ENCODE measurements at regions not wholly inside any gene's neighbourhood (a gene's known extent, or its start where the extent isn't known, plus 50 kb on each side); places are given as distances from the start of the nearest gene placed in this dataset.

GRCh38 chr9:91144769-91145168, 216.9 kb downstream of the AUH start:
- no peak for ATAC-seq
- no TSS peak for BruUV-seq (replicated peaks)

GRCh38 chr9:91145496-91145895, 216.2 kb downstream of the AUH start:
- TF ChIP-seq REST (IDR thresholded peaks at IDR 0.05; ENCODE audit: insufficient read depth in 1 of 2, low read depth in 2 of 2, low read length in 1 of 2) (no peak), CTCF (IDR thresholded peaks at IDR 0.05) (no peak), SIN3A (IDR thresholded peaks at IDR 0.05; ENCODE audit: borderline replicate concordance, insufficient read depth, low read depth, low read length) (no peak), POLR2AphosphoS5 (IDR thresholded peaks at IDR 0.05; ENCODE audit: low read depth, low read length) (no peak), TCF7L2 (IDR thresholded peaks at IDR 0.05; ENCODE audit: low read depth, low read length) (no peak)
- Histone ChIP-seq H3K27ac (ENCODE audit: low read length) (no peak overlapping the region), H3K27me3 (ENCODE audit: control insufficient read depth, insufficient read depth, low read length) (no peaks in the 10 kb centered on the region), H3K9me3 (ENCODE audit: control insufficient read depth, insufficient read depth, low read depth, low read length) (no peaks in the 10 kb centered on the region), H3K4me1 (ENCODE audit: control insufficient read depth, insufficient read depth, low read length) (no peaks in the 10 kb centered on the region), H3K4me3 (ENCODE audit: low read depth in 2 of 2, low read length in 2 of 2) (no peak overlapping the region), H3K36me3 (ENCODE audit: control insufficient read depth, insufficient read depth, low read length) (no peaks in the 10 kb centered on the region)
- no peak for ATAC-seq
- POLR2A ChIA-PET = interaction anchor here (0.5 kb wide), 1 partner anchor 60 kb away, joined by 3 read pairs; no protein-coding TSS in a partner anchor
- DNase-seq (ENCODE audit: low read depth, low spot score) = no peak
- in situ Hi-C loops (cut with HindIII; ENCODE audit: low pct_unique_long_range_greater_than_20kb, low sequenced_read_pairs) = no loop called here
- BruUV-seq (replicated peaks) = no TSS peak
- CTCF ChIA-PET = no interaction called here
- intact Hi-C loops (cut with micrococcal nuclease; ENCODE audit: unreplicated experiment) = no loop called here

More at GRCh38 chr9:91144769-91145168, 216.9 kb downstream of the AUH start:
- no peak overlapping the region for H3K4me3 ChIP-seq (ENCODE audit: low read depth in 2 of 2, low read length in 2 of 2)
- intact Hi-C loops (cut with micrococcal nuclease; ENCODE audit: unreplicated experiment) = no loop called here
- H3K27me3 ChIP-seq (ENCODE audit: control insufficient read depth, insufficient read depth, low read length) = no peaks in the 10 kb centered on the region
- no peak for TF ChIP-seq CTCF (IDR thresholded peaks at IDR 0.05)
- TF ChIP-seq TCF7L2 (IDR thresholded peaks at IDR 0.05; ENCODE audit: low read depth, low read length) = no peak
- no peak for TF ChIP-seq SIN3A (IDR thresholded peaks at IDR 0.05; ENCODE audit: borderline replicate concordance, insufficient read depth, low read depth, low read length)
- TF ChIP-seq REST (IDR thresholded peaks at IDR 0.05; ENCODE audit: insufficient read depth in 1 of 2, low read depth in 2 of 2, low read length in 1 of 2) = no peak
- TF ChIP-seq POLR2AphosphoS5 (IDR thresholded peaks at IDR 0.05; ENCODE audit: low read depth, low read length) = no peak
- in situ Hi-C loops (cut with HindIII; ENCODE audit: low pct_unique_long_range_greater_than_20kb, low sequenced_read_pairs) = no loop called here
- H3K4me1 ChIP-seq (ENCODE audit: control insufficient read depth, insufficient read depth, low read length) = no peaks in the 10 kb centered on the region
- no peak overlapping the region for H3K27ac ChIP-seq (ENCODE audit: low read length)
- H3K36me3 ChIP-seq (ENCODE audit: control insufficient read depth, insufficient read depth, low read length) = no peaks in the 10 kb centered on the region
- no peak for DNase-seq (ENCODE audit: low read depth, low spot score)
- no peaks in the 10 kb centered on the region for H3K9me3 ChIP-seq (ENCODE audit: control insufficient read depth, insufficient read depth, low read depth, low read length)
- CTCF ChIA-PET = no interaction called here
- POLR2A ChIA-PET = no interaction called here
